HG03139 (cell line): ENCODE measurements at regions not wholly inside any gene's neighbourhood (a gene's known extent, or its start where the extent isn't known, plus 50 kb on each side); places are given as distances from the start of the nearest gene placed in this dataset.

Experiments
- ATAC-seq: cut with Tn5 transposase; IDR thresholded peaks from one replicate; pipeline ENCODE4 v1.9.1; 2021; ENCODE audit not compliant: unreplicated experiment

- no peak for ATAC-seq
These were observed 423.6 kb upstream of the CDH11 start for GRCh38 chr16:65545413-65545956.

- no peak for ATAC-seq
These were observed 422.2 kb upstream of the CDH11 start for GRCh38 chr16:65543781-65544740.

GRCh38 chr16:65541646-65542045 lies 419.8 kb upstream of the CDH11 start:
- no peak for ATAC-seq

GRCh38 chr16:65540901-65541300 lies 419.0 kb upstream of the CDH11 start:
- no peak for ATAC-seq

GRCh38 chr16:65538976-65539375 lies 417.1 kb upstream of the CDH11 start:
- ATAC-seq = no peak

GRCh38 chr16:65537336-65537735 lies 415.5 kb upstream of the CDH11 start:
- ATAC-seq = no peak

- ATAC-seq = no peak
These were observed 412.3 kb upstream of the CDH11 start for GRCh38 chr16:65534121-65534528.

GRCh38 chr16:65532846-65533245 lies 411.0 kb upstream of the CDH11 start:
- ATAC-seq = no peak

GRCh38 chr16:65532258-65532657 lies 410.4 kb upstream of the CDH11 start:
- no peak for ATAC-seq

- no peak for ATAC-seq
These were observed 409.6 kb upstream of the CDH11 start for GRCh38 chr16:65531475-65531874.

GRCh38 chr16:65525707-65526106 lies 403.8 kb upstream of the CDH11 start:
- no peak for ATAC-seq

GRCh38 chr16:65524997-65525396 lies 403.1 kb upstream of the CDH11 start:
- no peak for ATAC-seq

GRCh38 chr16:65524231-65524630 lies 402.4 kb upstream of the CDH11 start:
- no peak for ATAC-seq

GRCh38 chr16:65523283-65523944 lies 401.6 kb upstream of the CDH11 start:
- ATAC-seq = no peak

- no peak for ATAC-seq
These were observed 400.5 kb upstream of the CDH11 start for GRCh38 chr16:65522412-65522811.

- no peak for ATAC-seq
These were observed 399.9 kb upstream of the CDH11 start for GRCh38 chr16:65521633-65522328.

- ATAC-seq = no peak
These were observed 397.5 kb upstream of the CDH11 start for GRCh38 chr16:65519402-65519801.

- no peak for ATAC-seq
These were observed 393.3 kb upstream of the CDH11 start for GRCh38 chr16:65515193-65515592.

GRCh38 chr16:65510850-65511249 lies 389.0 kb upstream of the CDH11 start:
- no peak for ATAC-seq

- ATAC-seq = no peak
These were observed 388.4 kb upstream of the CDH11 start for GRCh38 chr16:65510241-65510640.

GRCh38 chr16:65509172-65509571 lies 387.3 kb upstream of the CDH11 start:
- no peak for ATAC-seq
